GM23338 (cell line): ENCODE measurements at regions not wholly inside any gene's neighbourhood (a gene's known extent, or its start where the extent isn't known, plus 50 kb on each side); places are given as distances from the start of the nearest gene placed in this dataset.

ENCODE experiments used
- POLR2AphosphoS5 ChIP-seq: IDR thresholded peaks from 2 replicates; pipeline ENCODE4 v1.6.1; 2016; ENCODE audit warnings: antibody characterized with exemption, low read depth
- TF ChIP-seq, protein P1 (sequence below): IDR thresholded peaks from one replicate; pipeline ENCODE4 v1.6.1; 2018; ENCODE audit warnings: antibody characterized with exemption; ENCODE audit not compliant: unreplicated experiment

DNA sequence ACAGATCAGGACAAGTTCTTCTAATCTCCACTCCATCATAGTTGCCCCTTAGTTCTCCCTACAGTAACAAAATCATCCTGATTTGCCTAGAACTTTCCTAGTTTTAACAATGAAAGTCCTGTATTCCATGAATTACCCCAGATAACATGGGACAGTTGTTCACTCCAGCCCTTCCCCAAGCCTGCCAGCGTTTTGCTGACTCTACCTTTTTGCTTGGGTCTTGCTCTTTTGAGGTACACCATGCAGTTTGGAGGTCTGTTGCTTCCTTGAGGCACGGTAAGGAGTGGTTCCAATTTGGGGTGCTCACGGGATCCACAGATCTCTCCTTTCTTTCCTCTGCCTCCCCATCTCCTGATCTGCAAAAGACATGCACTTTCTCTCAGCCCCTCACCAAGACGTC, 61.6 kb upstream of the DYRK2 start:
- TF ChIP-seq, protein P1, sequence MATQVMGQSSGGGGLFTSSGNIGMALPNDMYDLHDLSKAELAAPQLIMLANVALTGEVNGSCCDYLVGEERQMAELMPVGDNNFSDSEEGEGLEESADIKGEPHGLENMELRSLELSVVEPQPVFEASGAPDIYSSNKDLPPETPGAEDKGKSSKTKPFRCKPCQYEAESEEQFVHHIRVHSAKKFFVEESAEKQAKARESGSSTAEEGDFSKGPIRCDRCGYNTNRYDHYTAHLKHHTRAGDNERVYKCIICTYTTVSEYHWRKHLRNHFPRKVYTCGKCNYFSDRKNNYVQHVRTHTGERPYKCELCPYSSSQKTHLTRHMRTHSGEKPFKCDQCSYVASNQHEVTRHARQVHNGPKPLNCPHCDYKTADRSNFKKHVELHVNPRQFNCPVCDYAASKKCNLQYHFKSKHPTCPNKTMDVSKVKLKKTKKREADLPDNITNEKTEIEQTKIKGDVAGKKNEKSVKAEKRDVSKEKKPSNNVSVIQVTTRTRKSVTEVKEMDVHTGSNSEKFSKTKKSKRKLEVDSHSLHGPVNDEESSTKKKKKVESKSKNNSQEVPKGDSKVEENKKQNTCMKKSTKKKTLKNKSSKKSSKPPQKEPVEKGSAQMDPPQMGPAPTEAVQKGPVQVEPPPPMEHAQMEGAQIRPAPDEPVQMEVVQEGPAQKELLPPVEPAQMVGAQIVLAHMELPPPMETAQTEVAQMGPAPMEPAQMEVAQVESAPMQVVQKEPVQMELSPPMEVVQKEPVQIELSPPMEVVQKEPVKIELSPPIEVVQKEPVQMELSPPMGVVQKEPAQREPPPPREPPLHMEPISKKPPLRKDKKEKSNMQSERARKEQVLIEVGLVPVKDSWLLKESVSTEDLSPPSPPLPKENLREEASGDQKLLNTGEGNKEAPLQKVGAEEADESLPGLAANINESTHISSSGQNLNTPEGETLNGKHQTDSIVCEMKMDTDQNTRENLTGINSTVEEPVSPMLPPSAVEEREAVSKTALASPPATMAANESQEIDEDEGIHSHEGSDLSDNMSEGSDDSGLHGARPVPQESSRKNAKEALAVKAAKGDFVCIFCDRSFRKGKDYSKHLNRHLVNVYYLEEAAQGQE: no peak
- TF ChIP-seq POLR2AphosphoS5: no peak
